ENCODE measurements at regions not wholly inside any gene's neighbourhood (a gene's known extent, or its start where the extent isn't known, plus 50 kb on each side); places are given as distances from the start of the nearest gene placed in this dataset.
"Not testable (repeated sequence)": the region's sequence is repeated elsewhere in the genome, so short reads cannot be mapped to it uniquely, and the experiment has no call there.

DNA sequence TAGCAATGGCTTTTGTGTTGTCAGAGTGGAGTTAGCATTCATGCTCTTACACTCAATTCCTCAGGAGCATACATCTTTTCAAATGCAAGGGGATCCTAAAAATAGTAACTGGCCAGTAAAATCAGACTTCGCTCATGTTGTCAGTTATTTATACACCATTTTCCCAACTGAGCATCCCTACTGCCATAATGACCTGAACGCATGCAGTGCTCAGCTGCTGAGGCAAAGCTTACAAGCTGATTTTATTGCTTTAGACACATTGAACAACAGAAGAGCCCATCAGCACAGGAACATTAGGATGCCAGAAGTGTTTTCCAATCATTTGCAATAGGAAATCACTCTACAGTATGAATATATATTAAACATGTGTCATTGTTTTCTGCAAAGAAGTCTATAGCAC lies 689.7 kb upstream of the BCHE start:
- Histone ChIP-seq H3K36me3 (no peaks in the 10 kb centered on the region), H3K27me3 (replicated peaks) (no peaks in the 10 kb centered on the region), H3K9me3 (replicated peaks) (0 out of 2 replicates have a peak, but pooled peaks cover 5% of the 10 kb centered on the region), H3K4me3 (no peak overlapping the region), H3K4me1 (replicated peaks) (no peaks in the 10 kb centered on the region), H3K27ac (no peak overlapping the region)
- no peak for DNase-seq (ENCODE audit: low read depth in 1 of 2, low spot score in 2 of 2)

GRCh38 chr3:166522017-166522416 lies 684.8 kb upstream of the BCHE start:
- Histone ChIP-seq H3K36me3 (no peaks in the 10 kb centered on the region), H3K9me3 (replicated peaks) (0 out of 2 replicates have a peak, but pooled peaks cover 5% of the 10 kb centered on the region), H3K27ac (no peak overlapping the region), H3K4me3 (no peak overlapping the region), H3K4me1 (replicated peaks) (no peaks in the 10 kb centered on the region), H3K27me3 (replicated peaks) (no peaks in the 10 kb centered on the region)
- DNase-seq (ENCODE audit: low read depth in 1 of 2, low spot score in 2 of 2) = no peak

DNA sequence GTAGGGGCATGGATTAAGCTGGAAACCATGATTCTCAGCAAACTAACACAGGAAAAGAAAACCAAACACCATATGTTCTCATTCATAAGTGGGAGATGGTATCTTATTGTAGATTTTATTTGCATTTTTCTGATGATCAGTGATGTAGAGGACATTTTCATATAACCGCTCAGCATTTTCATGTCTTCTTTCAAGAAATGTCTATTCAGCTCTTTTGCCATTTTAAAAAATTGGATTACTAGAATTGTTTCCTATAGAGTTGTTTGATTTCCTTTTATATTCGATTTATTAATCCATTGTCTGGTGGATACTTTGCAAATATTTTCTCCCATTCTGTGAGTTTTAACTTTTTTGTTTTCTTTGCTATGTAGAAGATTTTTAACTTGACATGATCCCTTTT lies 682.2 kb upstream of the BCHE start:
- Histone ChIP-seq H3K36me3 (no peaks in the 10 kb centered on the region), H3K27me3 (replicated peaks) (no peaks in the 10 kb centered on the region), H3K27ac (no peak overlapping the region), H3K4me1 (replicated peaks) (no peaks in the 10 kb centered on the region), H3K9me3 (replicated peaks) (0 out of 2 replicates have a peak, but pooled peaks cover 5% of the 10 kb centered on the region), H3K4me3 (no peak overlapping the region)
- DNase-seq (ENCODE audit: low read depth in 1 of 2, low spot score in 2 of 2) = no peak

DNA sequence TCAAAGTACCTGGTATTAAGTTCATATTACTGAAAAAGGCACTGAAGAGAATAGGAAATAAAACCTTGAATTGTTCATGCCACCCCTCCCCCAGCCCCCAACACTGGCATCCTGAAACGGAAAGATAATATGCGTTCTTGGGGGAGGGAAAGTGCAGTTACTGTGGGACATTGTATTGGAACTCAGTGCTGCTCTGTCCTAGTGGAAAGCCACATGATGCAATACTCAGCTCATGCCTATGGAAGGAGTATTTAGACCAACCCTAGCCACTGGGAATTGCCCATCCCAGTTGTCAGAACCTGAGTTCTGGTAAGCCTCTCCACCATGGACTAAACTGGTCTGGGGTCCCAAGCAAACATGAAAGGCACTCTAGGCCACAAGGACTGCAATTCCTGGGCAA lies 680.8 kb upstream of the BCHE start:
- H3K9me3 ChIP-seq (replicated peaks) = 0 out of 2 replicates have a peak, but pooled peaks cover 5% of the 10 kb centered on the region
- no peaks in the 10 kb centered on the region for H3K4me1 ChIP-seq (replicated peaks)
- no peak overlapping the region for H3K27ac ChIP-seq
- no peaks in the 10 kb centered on the region for H3K27me3 ChIP-seq (replicated peaks)
- DNase-seq (ENCODE audit: low read depth in 1 of 2, low spot score in 2 of 2) = no peak
- H3K4me3 ChIP-seq = no peak overlapping the region
- H3K36me3 ChIP-seq = no peaks in the 10 kb centered on the region

GRCh38 chr3:166510382-166510781 lies 673.2 kb upstream of the BCHE start:
- no peak for DNase-seq (ENCODE audit: low read depth in 1 of 2, low spot score in 2 of 2)
- H3K9me3 ChIP-seq (replicated peaks) = no peaks in the 10 kb centered on the region
- no peaks in the 10 kb centered on the region for H3K36me3 ChIP-seq
- no peak overlapping the region for H3K27ac ChIP-seq
- no peaks in the 10 kb centered on the region for H3K4me1 ChIP-seq (replicated peaks)
- no peaks in the 10 kb centered on the region for H3K27me3 ChIP-seq (replicated peaks)
- no peak overlapping the region for H3K4me3 ChIP-seq

- not testable (repeated sequence) for H3K27ac ChIP-seq; H3K36me3 ChIP-seq; H3K4me1 ChIP-seq (replicated peaks); H3K27me3 ChIP-seq (replicated peaks); H3K4me3 ChIP-seq; H3K9me3 ChIP-seq (replicated peaks); DNase-seq (ENCODE audit: low read depth in 1 of 2, low spot score in 2 of 2)
Observed at GRCh38 chr3:166500420-166500819, 663.2 kb upstream of the BCHE start.

- Histone ChIP-seq H3K9me3 (replicated peaks) (no peaks in the 10 kb centered on the region), H3K36me3 (no peaks in the 10 kb centered on the region), H3K27ac (no peak overlapping the region), H3K4me3 (no peak overlapping the region), H3K4me1 (replicated peaks) (no peaks in the 10 kb centered on the region), H3K27me3 (replicated peaks) (no peaks in the 10 kb centered on the region)
- DNase-seq (ENCODE audit: low read depth in 1 of 2, low spot score in 2 of 2) = no peak
Observed at GRCh38 chr3:166499636-166500035, 662.4 kb upstream of the BCHE start.

DNA sequence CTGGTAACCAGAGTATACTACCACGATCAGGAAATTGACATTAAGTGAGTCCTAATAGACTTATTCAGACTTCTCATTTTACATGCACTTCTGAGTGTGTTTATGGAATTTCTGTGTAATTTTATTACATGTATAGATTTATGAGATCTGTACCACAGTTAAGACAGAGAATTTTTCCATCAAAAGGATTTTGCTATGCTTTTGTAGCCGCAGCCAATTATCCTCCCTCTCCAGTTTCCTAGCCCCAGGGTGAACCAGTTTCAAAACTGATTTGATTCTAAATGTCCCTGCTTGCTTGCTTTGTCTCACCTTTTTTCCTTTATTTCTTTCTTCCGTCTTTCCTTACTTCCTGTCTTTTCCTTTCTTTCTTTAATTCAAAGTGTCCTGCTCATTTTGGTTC lies 661.2 kb upstream of the BCHE start:
- no peaks in the 10 kb centered on the region for H3K27me3 ChIP-seq (replicated peaks)
- H3K27ac ChIP-seq = no peak overlapping the region
- H3K4me3 ChIP-seq = no peak overlapping the region
- no peaks in the 10 kb centered on the region for H3K4me1 ChIP-seq (replicated peaks)
- no peaks in the 10 kb centered on the region for H3K36me3 ChIP-seq
- H3K9me3 ChIP-seq (replicated peaks) = no peaks in the 10 kb centered on the region
- DNase-seq (ENCODE audit: low read depth in 1 of 2, low spot score in 2 of 2) = no peak

DNA sequence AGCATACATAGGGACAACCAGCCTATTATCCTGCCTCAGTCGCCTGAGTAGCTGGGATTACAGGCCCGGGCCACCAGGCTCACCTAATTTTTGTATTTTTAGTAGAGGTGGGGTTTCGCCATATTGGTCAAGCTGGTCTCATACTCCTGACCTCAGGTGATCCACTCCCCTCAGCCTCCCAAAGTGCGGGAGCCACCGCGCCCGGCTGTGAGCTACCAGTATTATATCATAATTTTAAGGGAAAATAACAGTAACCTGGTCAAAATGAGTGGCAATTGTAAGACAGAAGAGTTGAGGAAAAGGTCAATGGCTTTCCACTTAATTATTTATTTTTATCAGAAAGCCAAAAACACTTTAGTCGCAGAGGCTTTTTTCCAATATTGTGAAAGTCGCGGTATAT lies 652.6 kb upstream of the BCHE start:
- DNase-seq (ENCODE audit: low read depth in 1 of 2, low spot score in 2 of 2) = no peak
- Histone ChIP-seq H3K9me3 (replicated peaks) (no peaks in the 10 kb centered on the region), H3K27me3 (replicated peaks) (no peaks in the 10 kb centered on the region), H3K36me3 (no peaks in the 10 kb centered on the region), H3K27ac (no peak overlapping the region), H3K4me3 (no peak overlapping the region), H3K4me1 (replicated peaks) (no peaks in the 10 kb centered on the region)

GRCh38 chr3:166488977-166489672 lies 651.9 kb upstream of the BCHE start:
- no peaks in the 10 kb centered on the region for H3K4me1 ChIP-seq (replicated peaks)
- H3K4me3 ChIP-seq = no peak overlapping the region
- DNase-seq (ENCODE audit: low read depth in 1 of 2, low spot score in 2 of 2) = no peak
- H3K9me3 ChIP-seq (replicated peaks) = no peaks in the 10 kb centered on the region
- H3K36me3 ChIP-seq = no peaks in the 10 kb centered on the region
- H3K27me3 ChIP-seq (replicated peaks) = no peaks in the 10 kb centered on the region
- H3K27ac ChIP-seq = no peak overlapping the region

DNA sequence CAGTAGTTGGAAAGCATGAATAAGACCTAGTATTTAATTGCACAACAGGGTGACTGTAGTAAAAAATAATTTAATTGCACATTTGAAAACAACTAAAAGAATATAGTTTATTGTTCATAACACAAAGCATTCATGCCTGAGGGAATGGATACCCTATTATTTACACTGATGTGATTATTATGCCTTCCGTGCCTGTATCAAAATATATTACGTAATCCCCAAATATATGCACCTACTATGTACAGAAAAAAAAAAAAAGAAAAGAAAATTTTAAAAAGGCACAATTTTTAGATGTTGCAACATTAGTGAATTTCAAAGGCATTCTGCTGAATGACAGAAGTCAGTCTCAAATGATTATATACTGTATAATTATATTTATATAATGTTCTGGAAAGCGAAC lies 647.2 kb upstream of the BCHE start:
- DNase-seq (ENCODE audit: low read depth in 1 of 2, low spot score in 2 of 2) = no peak

GRCh38 chr3:166481340-166481739 lies 644.1 kb upstream of the BCHE start:
- H3K9me3 ChIP-seq (replicated peaks) = 0 out of 2 replicates have a peak, but pooled peaks cover 2% of the 10 kb centered on the region
- H3K4me1 ChIP-seq (replicated peaks) = no peaks in the 10 kb centered on the region
- no peaks in the 10 kb centered on the region for H3K27me3 ChIP-seq (replicated peaks)
- no peaks in the 10 kb centered on the region for H3K36me3 ChIP-seq
- DNase-seq (ENCODE audit: low read depth in 1 of 2, low spot score in 2 of 2) = no peak
- no peak overlapping the region for H3K4me3 ChIP-seq
- H3K27ac ChIP-seq = no peak overlapping the region

More for the DNA sequence above, 647.2 kb upstream of the BCHE start:
- Histone ChIP-seq H3K9me3 (replicated peaks) (no peaks in the 10 kb centered on the region), H3K4me1 (replicated peaks) (no peaks in the 10 kb centered on the region), H3K27ac (no peak overlapping the region), H3K36me3 (no peaks in the 10 kb centered on the region), H3K27me3 (replicated peaks) (no peaks in the 10 kb centered on the region), H3K4me3 (no peak overlapping the region)

DNA sequence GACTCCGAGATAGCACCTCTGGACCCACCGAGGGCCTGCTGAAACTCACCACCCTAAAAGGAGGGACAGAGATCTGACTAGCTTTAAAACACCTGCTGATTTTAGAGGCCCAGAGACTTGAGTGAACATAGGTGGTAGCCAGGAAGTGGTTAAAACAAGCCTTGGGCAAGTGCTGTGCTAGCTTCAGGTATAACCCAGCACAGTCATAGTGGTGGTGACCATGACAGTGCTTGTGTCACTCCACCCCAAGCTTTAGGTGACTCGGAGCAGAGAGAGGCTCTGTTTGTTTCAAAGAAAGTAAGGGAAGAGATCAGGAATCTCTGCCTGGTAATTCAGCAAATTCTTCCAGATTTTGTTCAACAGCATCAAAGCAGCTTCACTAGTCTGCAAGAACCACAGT lies 641.1 kb upstream of the BCHE start:
- no peaks in the 10 kb centered on the region for H3K4me1 ChIP-seq (replicated peaks)
- H3K36me3 ChIP-seq = no peaks in the 10 kb centered on the region
- no peak for DNase-seq (ENCODE audit: low read depth in 1 of 2, low spot score in 2 of 2)
- no peak overlapping the region for H3K4me3 ChIP-seq
- peaks cover 2% of the 10 kb centered on the region; the same call in 1 of the 2 replicates for H3K9me3 ChIP-seq (replicated peaks)
- H3K27ac ChIP-seq = no peak overlapping the region
- H3K27me3 ChIP-seq (replicated peaks) = no peaks in the 10 kb centered on the region

DNA sequence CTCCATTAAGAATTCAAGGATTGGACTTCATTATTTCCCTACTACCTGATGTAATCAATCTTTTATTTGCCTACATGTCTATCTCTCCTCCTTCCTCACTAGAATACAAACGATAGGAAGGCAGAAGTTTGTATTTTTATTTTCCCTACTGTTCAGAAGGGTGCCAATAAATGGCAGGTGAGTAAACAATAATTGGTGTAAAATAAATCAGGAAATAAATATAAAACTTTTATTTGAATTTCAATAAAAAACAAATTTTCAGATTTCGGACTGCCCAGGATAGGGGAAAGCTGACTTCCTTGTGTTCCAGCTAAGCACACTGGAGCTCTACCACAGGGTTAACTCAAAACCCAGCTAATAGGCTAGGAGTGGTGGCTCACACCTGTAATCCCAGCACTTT lies 636.3 kb upstream of the BCHE start:
- H3K9me3 ChIP-seq (replicated peaks) = peaks cover 2% of the 10 kb centered on the region; the same call in 1 of the 2 replicates
- no peaks in the 10 kb centered on the region for H3K36me3 ChIP-seq
- no peak overlapping the region for H3K4me3 ChIP-seq
- no peaks in the 10 kb centered on the region for H3K27me3 ChIP-seq (replicated peaks)
- H3K4me1 ChIP-seq (replicated peaks) = no peaks in the 10 kb centered on the region
- DNase-seq (ENCODE audit: low read depth in 1 of 2, low spot score in 2 of 2) = no peak
- H3K27ac ChIP-seq = no peak overlapping the region

DNA sequence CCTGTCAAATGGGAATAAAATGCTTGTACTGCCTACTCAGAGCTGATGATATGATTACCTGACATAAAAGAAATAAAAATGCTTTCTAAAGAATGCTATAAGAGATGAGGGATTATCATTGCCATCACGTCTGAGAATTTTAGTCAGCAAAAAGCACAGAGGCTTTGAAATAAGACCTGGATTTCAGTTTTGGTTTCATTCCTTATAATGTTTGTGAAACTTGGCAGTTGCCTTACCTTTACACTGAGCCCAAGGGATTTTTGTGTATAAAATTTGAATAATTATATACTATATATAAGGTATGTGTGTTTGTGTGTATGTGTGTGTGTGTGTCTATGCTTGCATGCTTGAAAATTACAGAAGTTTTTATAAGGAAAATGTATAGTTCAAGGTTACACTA lies 634.8 kb upstream of the BCHE start:
- no peak for DNase-seq (ENCODE audit: low read depth in 1 of 2, low spot score in 2 of 2)
- Histone ChIP-seq H3K36me3 (no peaks in the 10 kb centered on the region), H3K4me3 (no peak overlapping the region), H3K27me3 (replicated peaks) (no peaks in the 10 kb centered on the region), H3K27ac (no peak overlapping the region), H3K4me1 (replicated peaks) (no peaks in the 10 kb centered on the region), H3K9me3 (replicated peaks) (no peaks in the 10 kb centered on the region; the same call in 1 of the 2 replicates)

Measured in SJSA1 (cell line).